GM19035 (cell line): ENCODE measurements at regions not wholly inside any gene's neighbourhood (a gene's known extent, or its start where the extent isn't known, plus 50 kb on each side); places are given as distances from the start of the nearest gene placed in this dataset.

Experiments used
- ATAC-seq: cut with Tn5 transposase; IDR thresholded peaks from one replicate; pipeline ENCODE4 v1.9.1; 2021; ENCODE audit not compliant: unreplicated experiment

DNA sequence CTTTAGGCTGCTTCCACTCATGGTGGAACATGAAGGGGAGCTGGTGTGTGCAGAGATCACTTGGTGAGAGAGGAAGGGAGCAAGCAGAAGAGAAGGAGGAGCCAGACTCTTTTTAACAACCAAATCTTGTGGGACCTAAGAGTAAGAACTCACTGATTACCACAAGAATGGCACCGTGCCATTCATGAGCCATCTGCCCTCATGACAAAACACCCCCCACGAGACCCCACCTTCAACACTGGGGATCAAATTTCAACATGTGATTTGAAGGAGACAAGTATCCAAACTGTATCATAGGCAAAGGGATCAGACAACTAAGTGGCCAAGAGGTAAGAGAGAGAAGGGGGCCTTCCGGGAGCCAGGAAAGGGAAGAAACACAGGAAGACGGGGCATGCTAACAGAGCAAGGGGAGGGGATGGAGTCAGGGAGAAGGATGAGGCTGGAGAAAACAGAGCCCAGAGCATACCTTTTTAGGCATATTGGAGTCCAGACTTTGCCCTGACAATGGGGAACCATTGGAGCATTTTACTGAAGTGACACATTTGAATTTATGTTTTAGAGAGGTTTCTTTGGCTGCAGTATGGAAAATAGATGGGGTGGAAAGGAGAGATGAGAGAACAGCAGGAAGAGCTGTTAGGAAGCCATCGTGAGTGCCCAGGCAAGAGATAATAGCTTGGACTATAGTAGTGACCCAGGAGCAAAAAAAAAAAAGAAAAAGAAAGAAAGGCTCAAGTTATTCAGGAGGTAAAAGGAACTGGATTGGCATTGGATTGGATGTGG lies 204.4 kb upstream of the NUDT4 start:
- ATAC-seq, result no peak

DNA sequence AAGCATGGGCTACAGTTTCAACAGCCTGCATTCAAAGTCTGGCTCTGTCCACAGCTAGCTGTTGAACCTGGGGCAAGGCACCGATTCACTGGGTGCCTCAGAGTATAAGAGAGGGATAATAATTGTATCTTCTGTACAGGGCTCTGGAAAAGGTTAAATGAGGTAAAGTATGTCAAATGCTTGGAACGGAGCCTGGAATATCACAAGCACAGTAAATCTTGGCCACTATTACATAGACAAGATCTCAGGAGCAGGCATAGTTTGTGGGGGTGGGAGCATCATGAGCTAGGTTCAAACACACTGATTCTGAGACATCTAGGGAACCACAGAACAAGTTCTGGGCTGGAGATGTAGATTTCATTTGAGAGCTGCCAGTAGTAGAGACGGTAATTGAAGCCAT lies 203.7 kb upstream of the NUDT4 start:
- no peak for ATAC-seq

DNA sequence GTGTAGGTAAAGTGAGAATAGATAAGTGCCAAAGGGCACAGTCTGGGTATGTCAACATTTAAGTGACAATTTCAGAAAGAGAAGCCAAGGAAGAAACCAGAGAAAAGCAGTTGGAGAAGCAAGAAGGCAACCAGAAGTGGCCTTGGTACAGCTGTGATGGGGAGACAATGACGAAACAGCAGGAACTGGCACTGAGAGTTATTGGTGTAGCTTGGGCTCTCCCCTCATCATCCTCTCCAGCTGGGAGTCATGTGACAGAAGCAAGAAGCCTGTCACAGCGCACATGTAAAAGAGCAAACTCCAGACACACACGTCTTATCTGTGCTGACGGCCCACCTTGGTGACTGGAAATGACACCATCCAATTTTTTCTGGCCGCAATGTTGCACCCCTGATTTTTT lies 203.3 kb upstream of the NUDT4 start:
- ATAC-seq, result no peak

DNA sequence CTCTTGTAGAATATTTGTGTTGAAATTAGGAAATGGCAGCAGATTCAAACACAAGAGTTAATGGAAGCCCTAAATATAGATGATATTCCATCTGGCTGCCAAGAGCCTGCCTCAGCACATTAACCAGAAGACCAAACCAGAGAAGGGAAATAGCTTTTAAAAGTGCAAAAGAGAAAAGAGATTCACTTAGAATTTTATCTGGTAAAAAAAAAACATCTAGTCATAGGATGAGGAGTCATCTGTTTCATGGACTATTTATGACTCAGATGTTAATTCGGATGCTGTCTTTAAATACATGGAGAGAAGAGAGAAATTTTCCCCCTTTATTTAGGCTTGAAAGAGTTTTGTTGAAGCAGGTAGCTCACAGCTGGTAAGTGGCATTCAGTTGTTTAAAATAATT lies 201.6 kb upstream of the NUDT4 start:
- ATAC-seq, result no peak

DNA sequence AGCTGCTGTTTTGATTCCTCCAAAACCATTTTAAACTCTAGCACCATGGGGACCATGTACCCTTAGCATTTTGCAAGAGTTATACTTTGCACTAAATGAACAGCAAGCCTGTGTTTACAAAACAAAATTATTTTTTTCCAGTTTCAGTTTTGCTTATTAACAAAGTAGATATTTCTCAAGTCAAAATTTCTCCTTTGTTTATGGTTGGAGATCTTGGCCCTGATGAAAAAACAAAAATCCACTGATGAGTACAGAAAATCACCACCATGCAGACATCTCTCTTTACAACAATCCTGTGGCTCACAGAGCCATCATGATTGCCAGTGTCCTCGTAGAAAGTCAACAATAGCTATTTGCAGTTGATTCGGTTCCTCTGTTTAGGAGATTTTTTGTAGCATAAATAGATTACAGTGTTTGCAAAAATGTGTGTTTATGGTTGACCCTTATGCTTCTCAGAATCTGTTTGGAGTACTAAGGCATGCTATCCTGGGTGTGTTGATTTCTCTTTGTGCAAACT lies 201.1 kb upstream of the NUDT4 start:
- no peak for ATAC-seq

DNA sequence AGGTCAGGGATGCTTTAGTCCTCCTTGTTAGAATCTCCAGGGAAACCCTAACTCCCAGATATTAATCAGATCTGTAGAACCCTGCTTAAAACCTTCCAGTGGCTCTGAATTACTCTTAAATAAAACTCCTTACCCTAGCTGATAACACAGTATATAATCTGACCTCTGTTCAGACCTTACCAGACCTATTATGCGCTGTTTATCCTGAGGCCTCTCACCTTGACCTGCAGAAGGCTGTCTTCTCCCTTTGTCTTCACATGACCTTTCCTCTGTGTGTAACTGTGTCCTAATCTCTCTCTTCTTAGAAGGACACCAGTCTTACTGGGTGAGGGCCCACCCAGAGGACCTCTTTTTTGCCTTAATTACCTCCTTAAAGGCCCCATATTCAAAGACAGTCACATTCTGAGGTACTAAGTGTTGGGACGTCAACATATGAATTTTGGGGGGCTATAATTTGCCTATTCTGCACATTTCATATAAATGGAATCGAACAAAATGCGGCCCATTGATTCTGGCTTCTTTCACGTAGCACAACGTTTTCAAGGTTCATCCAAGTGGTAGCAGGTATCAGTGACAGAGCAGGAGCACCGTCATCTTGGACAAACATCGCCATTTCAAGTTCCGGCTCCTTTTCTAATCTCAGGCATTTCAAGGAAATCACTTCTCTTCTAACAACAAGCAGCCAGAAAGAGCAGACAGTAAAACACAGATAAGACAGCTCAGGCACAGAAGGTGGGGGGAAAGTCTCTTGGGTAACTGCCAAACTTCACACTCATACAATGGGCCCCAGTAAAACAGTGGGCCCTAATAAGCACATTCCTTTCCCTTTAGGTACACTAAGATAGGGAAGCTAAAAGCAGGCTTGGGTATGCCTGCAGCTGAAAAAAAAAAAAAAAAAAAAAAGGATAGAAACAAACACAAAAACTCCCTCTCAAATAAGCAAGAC lies 200.2 kb upstream of the NUDT4 start:
- ATAC-seq, result no peak

DNA sequence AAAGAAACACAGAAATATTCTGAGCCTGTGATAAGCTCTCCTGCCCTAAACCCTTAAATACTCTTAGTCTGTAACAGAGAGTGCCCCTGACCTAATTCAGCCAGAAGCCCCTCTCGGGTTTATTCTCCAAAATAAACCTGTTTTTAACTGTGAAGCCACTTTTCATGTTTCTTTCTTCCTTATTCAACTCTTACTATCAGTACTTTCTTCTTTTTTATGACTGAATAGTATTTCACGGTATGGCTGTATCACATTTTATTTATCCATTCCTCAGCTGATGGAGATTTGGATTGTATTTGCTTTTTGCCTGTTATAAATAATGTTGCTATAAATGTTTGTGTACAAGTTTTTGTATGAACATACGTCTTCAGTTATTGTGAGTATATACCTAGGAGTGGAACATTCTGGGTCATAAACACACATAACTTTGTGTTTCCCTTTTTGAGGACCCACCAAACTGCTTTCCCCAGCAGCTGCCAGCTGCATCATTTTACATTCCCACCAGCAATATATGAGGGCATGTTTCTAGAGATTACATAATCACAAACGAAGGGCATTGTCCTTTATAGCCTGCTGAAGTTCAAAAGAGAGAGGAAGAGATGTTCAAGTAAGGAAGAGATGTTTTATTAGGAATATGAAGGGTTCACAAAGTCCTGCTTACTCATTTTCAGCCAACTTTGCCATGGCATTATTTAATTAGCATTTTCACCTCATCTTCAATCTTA lies 199.4 kb upstream of the NUDT4 start:
- ATAC-seq, result no peak

DNA sequence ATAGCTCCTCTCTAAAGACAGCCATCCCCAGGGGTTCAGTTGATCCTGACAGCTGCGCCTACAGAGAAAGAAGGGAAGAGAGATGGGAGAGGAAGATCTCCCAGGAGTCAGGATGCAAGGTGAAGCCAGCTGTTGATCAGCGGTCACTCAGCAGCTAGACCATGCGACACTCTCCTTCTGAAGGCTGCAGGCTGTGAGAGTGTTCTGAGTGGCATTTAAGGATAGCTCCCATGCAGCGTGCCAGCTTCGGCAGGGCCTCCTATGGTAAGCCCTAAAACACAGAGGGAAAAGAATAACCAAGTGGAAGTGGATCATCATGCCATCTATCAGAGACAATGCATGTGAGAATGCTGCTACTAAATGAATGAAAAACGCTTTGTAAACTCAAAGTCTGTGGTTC lies 197.9 kb upstream of the NUDT4 start:
- no peak for ATAC-seq

DNA sequence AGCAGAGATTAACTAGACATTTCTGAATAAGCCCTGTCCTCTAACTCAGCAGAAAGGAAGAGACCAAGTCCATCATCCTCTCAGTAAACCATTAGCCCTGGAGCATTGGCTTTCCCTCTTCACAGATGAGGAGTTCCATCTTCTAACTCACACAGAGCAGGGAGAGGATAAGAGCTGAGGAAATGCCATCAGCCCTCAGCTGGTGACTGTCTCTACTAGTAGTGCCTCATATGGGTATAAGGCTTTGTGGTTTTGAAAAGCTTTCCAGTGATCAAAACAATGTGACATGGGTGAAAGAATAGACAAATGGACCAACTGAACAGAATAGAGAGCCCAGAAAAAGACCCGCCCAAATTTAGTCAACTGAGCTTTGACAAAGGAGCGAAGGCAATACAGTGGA lies 197.2 kb upstream of the NUDT4 start:
- no peak for ATAC-seq

DNA sequence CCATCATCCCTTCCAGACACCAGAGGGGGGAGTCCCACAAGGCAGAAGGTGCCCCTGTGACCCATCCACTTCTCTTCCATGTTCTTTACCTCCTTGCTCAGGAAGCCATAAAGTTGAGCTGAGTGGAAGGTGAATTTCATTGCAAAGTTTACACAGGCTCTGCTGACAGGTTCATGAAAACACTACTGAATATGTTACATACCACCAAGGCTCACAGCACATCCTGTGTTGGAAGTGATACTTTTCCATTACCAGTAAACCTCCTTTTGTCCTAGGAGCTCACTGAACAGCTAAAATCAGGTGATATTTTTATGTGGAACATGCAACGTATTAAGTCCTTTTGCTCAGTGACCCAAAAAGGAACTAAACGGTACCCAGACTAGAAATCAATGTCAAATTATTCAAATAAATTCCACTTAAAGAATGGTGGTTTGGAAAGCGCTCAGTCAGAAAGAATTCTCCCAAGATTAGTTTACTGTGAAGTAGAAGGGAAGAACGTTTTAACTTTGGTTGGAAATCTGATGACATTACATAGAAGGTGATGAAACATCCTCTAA lies 196.2 kb upstream of the NUDT4 start:
- ATAC-seq, result no peak

DNA sequence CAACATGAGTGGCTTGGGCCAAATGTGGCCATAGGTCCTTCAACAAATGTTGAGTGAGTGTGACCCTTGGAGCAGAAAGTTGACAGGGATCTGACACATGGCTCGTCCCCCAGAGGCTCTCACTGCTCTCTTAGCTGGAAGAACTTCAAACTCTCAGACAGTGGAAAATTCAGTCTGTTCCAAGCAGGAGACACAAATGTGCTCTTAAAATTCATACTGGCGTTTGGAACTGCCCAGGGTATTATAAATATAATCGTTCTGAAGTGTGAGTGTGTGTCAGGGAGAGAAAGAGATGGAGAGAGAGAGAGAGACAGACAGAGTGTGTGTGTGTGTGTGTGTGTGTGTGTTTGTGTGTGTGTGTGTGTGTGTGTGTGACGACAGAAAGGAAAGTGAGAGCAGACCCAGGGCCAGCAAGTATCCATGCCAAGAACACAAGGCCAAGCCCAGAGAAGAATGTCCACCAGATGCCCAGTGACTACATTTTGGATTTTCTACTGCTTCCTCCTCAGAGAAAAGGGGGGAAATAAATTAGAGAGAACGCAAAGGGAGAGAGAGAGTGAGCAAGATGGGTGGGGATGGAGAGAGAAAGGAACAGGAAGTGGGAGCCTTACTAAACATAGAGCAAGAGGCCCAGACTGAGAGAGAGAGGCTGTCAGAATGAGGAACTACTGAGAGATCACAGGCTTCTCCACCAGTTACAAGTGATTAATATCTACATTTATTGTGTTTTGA lies 193.6 kb upstream of the NUDT4 start:
- peak; percentile 85 for ATAC-seq

DNA sequence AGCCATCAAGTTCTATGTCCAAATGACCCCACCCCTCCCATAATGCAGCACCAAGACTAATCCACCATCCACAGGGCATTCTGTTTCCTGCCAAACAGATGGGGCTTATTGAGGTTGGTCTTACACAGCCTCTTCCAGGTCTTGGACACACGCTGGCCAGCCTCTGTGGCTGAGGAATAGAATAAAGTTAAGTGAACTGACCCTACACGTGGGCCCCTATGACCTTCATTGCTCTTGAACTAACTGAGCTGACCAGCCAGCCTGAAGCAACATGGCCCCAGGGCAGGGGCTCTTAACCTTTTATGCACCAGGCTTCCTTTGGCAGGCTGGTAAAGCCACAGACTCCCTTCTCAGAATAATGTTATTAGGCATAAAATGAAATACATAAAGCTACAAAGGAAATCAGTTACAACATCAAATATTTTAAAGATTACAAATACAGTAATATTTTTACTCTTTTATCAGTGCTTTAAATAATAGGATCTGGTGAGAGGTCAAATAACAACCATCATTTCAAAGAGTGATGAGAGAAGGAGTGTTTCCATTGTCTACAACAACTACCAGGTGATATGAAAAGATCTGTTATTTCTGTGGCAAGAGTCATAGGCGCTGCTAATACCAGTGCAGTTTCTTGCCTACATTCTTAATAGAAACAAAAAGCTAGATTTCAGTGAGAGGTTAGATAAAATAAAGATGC lies 192.9 kb upstream of the NUDT4 start:
- no peak for ATAC-seq

DNA sequence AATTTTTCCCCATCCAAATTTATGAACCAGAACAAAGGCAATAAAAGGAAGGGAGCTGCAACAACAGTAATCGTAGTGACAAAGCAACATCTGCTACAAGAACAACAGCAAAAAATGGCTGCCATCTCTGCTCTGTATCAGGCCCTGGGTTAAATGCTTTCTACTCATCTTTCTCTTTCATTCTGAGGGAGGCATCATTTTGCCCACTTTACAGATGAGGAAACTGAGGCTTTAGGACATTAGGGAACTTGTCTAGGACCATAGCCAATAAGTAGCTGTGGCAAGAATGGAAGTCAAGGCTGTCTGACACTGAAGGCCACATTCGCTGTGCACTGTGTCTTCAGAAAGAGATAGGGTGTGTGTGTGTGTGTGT lies 192.4 kb upstream of the NUDT4 start:
- no peak for ATAC-seq

DNA sequence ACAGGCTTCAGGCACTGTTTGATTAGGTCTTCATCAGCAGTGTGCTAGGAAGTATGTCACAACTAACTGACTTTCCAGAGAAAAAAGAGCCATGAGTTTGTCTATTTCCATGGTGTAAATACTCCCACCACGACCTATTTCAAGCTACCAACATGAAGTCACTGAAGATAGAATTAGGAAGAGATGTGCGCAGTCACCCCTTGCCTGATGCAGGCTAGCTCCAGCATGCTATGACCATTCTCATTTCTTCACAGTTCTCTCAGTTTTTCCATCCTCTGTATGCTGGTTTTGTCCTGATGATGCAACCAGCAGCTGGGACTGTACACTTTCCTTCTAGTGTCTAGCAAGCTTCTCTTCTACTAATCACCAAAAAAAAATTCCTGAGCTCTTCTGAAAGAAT lies 191.6 kb upstream of the NUDT4 start:
- ATAC-seq, result no peak

DNA sequence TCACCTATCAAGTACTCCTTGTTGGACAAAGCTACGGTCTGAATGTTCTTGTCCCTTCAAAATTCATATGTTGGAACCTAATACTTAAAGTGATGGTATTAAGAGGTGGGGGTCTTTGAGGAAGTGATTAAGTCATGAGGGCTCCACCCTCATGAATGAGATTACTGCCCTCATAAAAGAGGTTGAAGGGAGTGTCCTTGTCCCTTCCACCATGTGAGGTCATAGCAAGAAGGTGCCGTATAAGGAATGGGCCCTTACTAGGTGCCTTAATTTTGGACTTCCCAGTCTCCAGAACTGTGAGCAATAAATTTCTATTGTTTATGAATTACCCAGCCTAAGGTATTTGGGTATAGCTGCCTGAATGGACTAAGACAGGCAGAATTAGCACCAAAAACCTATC lies 191.1 kb upstream of the NUDT4 start:
- ATAC-seq, result no peak

DNA sequence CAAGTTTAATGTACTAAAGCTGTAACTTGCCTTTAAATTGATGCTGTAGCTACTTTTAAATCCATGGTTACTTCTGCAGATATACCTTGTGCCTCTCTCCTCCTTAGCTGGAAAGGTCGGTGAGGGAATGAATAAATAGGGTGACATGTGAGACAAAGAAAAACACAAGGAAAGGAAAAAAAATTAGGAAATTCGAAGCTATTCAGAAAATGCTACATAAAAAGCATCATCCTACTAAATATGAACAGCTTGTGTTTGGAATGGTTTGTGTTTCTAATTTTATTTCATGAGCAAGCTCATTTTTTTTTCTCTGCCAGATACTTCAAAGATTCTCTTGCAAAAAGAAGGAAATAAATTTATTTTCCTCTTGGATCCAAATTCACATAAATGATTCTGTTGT lies 186.3 kb upstream of the NUDT4 start:
- no peak for ATAC-seq

DNA sequence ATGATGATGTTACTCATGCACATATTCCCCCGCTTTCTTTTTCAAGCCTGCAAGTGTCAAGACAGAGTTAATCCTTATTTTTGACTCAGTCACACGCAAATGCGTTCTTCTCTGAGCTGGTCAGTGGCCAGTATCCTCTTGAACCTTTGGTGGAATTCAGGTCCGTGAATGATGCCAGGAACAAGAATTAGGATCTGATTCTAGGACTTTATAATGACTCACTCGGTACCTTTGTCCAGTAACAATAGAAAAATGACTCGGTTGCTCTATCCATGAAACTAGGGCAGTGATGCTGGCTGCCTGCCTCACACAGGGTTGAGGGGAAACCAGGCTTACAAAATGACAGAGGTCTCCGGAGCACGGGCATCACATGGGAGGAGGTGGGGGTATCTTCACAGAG lies 185.8 kb upstream of the NUDT4 start:
- ATAC-seq, result no peak

DNA sequence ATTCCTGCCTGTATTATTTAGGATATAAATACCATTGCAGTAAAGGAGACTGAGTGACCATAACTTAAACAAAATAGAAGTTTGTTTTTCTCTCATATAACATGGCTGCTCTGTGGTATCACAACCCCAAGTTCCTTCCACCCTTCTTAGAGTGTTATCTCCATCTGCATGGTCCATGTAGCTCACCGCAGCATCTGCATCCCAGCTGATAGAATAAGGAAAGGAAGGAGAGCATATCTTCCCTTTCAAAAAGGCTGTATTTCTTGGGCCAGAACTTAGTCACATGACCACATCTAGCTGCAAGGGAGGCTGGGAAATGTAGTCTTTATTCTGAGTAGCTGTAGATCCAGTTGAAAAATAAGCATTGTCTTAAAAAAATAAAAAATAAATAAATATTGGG lies 184.8 kb upstream of the NUDT4 start:
- no peak for ATAC-seq

DNA sequence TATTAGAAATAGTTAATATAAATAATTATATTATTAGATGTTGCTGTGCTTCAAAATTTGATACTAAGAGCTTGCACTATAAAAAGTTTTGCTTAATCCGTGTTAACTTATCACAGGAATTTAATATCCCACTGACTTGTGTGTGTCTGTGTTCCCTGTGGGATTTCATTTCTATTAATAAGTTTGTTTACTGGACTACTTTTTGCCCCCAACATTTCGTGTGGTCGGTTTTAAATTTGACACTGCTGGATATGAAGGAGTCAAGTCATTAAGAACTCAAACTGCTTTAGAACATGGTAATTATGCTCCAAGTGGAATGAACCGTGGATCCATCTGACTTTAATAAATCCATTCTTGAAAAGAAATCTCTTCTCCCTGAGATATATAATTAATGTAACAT lies 182.2 kb upstream of the NUDT4 start:
- ATAC-seq, result no peak

DNA sequence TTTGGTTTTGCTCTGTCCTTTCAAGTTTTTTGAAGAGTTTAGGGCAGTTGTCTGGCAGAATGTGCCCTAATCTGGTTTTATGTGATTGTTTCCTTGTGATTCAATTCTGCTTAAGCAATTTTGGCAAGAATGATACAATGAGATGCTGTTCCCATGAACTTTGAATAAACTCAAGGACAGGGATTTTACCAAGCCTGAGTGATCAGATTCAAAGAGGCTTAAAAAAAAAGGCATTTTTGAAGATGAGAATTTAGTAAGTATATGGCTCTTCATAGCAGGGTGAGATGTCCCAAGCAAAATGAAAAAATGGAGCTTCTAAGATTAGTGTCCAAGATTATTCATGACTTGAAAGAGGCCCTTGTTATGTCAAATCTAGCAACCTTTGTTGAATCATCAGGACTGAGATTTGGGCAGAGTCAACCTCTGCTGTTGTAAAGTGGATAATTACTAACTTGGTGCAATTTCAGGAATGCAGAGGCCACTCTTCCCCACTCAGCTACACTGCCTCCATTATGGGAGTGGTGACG lies 180.6 kb upstream of the NUDT4 start:
- no peak for ATAC-seq
